ENCODE measurements at regions not wholly inside any gene's neighbourhood (a gene's known extent, or its start where the extent isn't known, plus 50 kb on each side); places are given as distances from the start of the nearest gene placed in this dataset.

DNA sequence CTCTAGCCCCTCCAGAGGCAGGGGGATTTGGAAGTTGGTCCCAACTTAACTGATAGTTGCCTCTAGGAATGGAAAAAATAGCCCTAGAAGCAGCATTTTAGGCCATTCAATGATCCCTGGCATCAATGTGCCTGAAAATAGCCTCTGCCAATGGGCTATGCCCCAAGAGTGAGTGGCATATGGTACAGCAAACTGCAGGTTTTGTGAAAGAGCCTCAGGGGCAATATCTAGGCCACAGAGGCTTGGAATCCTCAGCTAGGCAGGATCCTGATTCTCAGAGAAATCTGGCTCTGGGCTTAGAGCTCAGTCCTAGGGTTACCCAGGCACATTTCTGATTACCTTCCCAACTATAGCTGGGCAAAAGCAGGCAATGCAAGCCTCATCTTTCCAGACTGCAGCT, 104.4 kb upstream of the MOCS1 start:
- TF ChIP-seq, protein P1, sequence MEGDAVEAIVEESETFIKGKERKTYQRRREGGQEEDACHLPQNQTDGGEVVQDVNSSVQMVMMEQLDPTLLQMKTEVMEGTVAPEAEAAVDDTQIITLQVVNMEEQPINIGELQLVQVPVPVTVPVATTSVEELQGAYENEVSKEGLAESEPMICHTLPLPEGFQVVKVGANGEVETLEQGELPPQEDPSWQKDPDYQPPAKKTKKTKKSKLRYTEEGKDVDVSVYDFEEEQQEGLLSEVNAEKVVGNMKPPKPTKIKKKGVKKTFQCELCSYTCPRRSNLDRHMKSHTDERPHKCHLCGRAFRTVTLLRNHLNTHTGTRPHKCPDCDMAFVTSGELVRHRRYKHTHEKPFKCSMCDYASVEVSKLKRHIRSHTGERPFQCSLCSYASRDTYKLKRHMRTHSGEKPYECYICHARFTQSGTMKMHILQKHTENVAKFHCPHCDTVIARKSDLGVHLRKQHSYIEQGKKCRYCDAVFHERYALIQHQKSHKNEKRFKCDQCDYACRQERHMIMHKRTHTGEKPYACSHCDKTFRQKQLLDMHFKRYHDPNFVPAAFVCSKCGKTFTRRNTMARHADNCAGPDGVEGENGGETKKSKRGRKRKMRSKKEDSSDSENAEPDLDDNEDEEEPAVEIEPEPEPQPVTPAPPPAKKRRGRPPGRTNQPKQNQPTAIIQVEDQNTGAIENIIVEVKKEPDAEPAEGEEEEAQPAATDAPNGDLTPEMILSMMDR (conservative IDR thresholded peaks at IDR 0.05; ENCODE audit: low read depth, low read length): no peak
- DNase-seq (ENCODE audit: low read depth): no peak

DNA sequence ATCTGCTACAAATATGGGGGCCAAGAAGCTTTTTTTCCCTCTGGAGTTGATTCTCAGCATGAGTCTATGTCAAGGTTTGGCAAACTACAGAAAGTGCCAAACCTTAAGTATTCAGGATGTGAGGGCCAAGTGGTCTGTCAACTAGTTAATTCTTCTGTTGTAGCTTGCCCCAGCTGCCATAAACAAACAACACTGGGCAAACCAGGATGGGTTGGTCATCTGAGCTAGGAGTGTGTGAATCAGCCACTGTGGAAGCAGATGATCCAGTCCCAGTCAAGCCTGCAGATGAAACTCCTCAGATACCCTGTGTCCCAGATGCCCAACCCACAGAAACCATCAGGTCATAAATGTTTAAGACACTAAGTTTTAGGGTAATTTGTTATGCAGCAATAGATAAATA, 103.0 kb upstream of the MOCS1 start:
- no peak for DNase-seq (ENCODE audit: low read depth)
- TF ChIP-seq, protein P1 (conservative IDR thresholded peaks at IDR 0.05; ENCODE audit: low read depth, low read length): no peak
- no peak overlapping the region for H3K4me3 ChIP-seq (ENCODE audit: low read depth, low read length)

More for the DNA sequence above, 104.4 kb upstream of the MOCS1 start:
- no peak overlapping the region for H3K4me3 ChIP-seq (ENCODE audit: low read depth, low read length)

DNA sequence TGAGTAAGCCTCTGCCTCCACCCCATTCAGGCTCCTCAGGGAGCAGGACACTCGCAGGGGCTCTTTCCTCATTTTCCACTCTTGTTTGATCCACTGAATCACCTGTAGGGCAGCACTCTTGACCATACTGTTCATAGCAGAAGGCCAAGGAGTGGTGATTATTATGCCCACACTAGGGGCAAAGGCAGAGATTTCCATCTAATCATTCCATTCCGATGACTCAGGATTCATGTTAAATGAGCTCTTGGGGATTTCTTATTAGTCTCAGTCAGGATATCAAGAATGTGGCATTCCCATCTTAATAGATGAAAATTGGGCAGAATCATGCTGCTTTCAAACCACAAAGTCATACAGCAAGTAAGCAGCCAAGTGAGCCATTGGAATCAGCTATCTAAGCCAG, 101.9 kb upstream of the MOCS1 start:
- no peak for DNase-seq (ENCODE audit: low read depth)
- TF ChIP-seq, protein P1 (conservative IDR thresholded peaks at IDR 0.05; ENCODE audit: low read depth, low read length): no peak
- H3K4me3 ChIP-seq (ENCODE audit: low read depth, low read length): no peak overlapping the region

DNA sequence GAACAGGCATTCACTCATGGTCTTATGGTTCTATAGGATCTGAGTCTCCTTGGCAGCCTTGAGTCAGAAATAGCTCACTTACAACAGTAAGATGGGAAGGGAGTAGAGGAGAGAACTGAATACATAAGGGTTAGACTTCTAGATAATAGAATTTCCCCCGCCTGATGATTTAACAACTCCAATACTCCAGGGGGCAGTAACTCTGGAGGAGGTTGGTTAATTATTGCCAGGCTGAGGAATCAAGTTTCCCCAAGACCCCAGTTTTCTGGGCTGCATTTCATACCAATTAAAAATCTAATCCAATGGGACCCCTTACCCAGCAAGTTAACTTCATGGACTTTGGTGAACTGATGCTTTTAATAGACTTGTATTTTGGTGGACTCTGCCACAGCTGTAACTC, 94.2 kb upstream of the MOCS1 start:
- DNase-seq (ENCODE audit: low read depth): no peak
- H3K4me3 ChIP-seq (ENCODE audit: low read depth, low read length): no peak overlapping the region
- TF ChIP-seq, protein P1 (conservative IDR thresholded peaks at IDR 0.05; ENCODE audit: low read depth, low read length): no peak

DNA sequence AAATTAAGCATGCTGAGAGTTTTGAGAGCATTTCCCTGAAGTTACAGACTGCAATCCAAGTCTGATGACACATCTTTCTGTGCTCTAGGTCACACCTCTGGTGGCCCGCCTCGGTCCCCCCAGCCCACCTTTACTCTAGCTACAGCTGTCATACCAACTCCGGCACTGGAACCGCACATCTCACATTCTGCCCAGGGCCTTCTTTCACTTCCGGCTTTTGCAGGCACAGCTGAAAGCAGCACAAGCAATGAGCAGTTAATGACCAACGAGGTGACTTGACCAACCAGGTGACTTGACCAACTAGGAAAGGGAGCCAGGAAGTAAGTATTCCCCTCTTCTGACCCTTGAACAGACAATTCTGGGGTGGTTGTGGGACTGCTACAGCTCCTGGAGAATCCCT, 88.6 kb upstream of the MOCS1 start:
- DNase-seq (ENCODE audit: low read depth): no peak
- no peak overlapping the region for H3K4me3 ChIP-seq (ENCODE audit: low read depth, low read length)
- TF ChIP-seq, protein P1 (conservative IDR thresholded peaks at IDR 0.05; ENCODE audit: low read depth, low read length): no peak

DNA sequence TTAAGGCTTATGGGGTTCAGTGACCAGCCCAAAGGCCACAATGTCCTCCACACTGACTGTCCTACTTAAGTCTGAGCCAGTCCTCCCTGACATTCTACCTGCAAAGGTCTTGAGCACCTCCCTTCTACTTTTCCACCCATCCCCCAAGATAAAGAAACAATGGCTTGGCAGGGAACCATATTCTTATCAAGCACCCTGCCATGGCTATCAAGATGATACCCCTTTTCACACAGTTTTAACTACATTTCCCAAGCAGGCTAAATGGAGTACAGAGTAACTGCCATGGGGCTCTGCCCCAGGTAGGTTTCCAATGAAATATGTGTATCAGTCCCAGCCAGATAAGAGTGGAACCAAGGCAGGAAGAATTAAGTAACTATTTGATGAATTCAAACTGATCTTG, 85.9 kb upstream of the MOCS1 start:
- no peak for DNase-seq (ENCODE audit: low read depth)
- H3K4me3 ChIP-seq (ENCODE audit: low read depth, low read length): no peak overlapping the region
- TF ChIP-seq, protein P1 (conservative IDR thresholded peaks at IDR 0.05; ENCODE audit: low read depth, low read length): no peak

DNA sequence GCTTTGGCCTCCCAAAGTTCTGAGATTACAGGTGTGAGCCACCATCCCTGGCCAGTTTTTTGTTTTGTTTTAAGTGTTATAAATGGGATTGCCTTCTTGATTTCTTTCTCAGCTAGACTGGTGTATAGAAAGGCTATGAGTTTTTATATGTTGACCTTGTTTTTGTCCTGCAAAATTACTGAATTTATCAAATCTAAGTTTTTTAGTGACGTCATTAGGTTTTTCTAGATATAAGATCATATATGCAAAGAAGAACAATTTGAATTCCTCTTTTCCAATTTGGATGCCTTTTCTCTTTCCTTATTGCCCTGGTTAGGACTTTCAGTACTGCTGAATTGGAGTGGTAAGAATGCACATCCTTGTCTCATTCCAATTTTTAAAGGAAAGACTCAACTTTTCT, 81.3 kb upstream of the MOCS1 start:
- DNase-seq (ENCODE audit: low read depth): no peak
- TF ChIP-seq, protein P1 (conservative IDR thresholded peaks at IDR 0.05; ENCODE audit: low read depth, low read length): no peak
- H3K4me3 ChIP-seq (ENCODE audit: low read depth, low read length): no peak overlapping the region
